ENCODE measurements at regions not wholly inside any gene's neighbourhood (a gene's known extent, or its start where the extent isn't known, plus 50 kb on each side); places are given as distances from the start of the nearest gene placed in this dataset.

GRCh38 chr9:102461156-102461819 lies 533.8 kb upstream of the CYLC2 start:
- Histone ChIP-seq H3K27ac (no peak overlapping the region), H3K36me3 (no peaks in the 10 kb centered on the region), H3K9me3 (no peaks in the 10 kb centered on the region), H3K4me1 (no peaks in the 10 kb centered on the region), H3K4me3 (replicated peaks in 1 of 3) (no peak overlapping the region), H3K27me3 (no peaks in the 10 kb centered on the region)
- DNase-seq = no peak
- WGBS, 2 donors = 87 to 93% methylated on average over 2 of the region's 2 CpGs
- intact Hi-C loops (cut with DNase I) = no loop called here
- no peak for TF ChIP-seq CTCF (IDR thresholded peaks at IDR 0.05)
- TF ChIP-seq POLR2A (IDR thresholded peaks at IDR 0.05) = no peak

- 71 to 85% methylated on average over 1 of the region's 1 CpG for whole genome bisulfite sequencing, 2 donors
These were observed 535.3 kb upstream of the CYLC2 start for GRCh38 chr9:102459828-102460227.

GRCh38 chr9:102456562-102456961 lies 538.6 kb upstream of the CYLC2 start:
- H3K27me3 ChIP-seq = no peaks in the 10 kb centered on the region
- TF ChIP-seq CTCF (IDR thresholded peaks at IDR 0.05) (no peak), POLR2A (IDR thresholded peaks at IDR 0.05) (no peak)
- no peaks in the 10 kb centered on the region for H3K36me3 ChIP-seq
- no peaks in the 10 kb centered on the region for H3K4me1 ChIP-seq
- H3K4me3 ChIP-seq (replicated peaks in 1 of 3) = no peak overlapping the region
- H3K27ac ChIP-seq = no peak overlapping the region
- no peaks in the 10 kb centered on the region for H3K9me3 ChIP-seq
- DNase-seq = no peak
- WGBS, 2 donors = 85 to 89% methylated on average over 1 of the region's 1 CpG
- intact Hi-C loops (cut with DNase I) = no loop called here

More at GRCh38 chr9:102459828-102460227, 535.3 kb upstream of the CYLC2 start:
- Histone ChIP-seq H3K9me3 (no peaks in the 10 kb centered on the region), H3K36me3 (no peaks in the 10 kb centered on the region), H3K27me3 (no peaks in the 10 kb centered on the region), H3K4me1 (no peaks in the 10 kb centered on the region), H3K4me3 (replicated peaks in 1 of 3) (no peak overlapping the region), H3K27ac (no peak overlapping the region)
- intact Hi-C loops (cut with DNase I) = no loop called here
- no peak for DNase-seq
- TF ChIP-seq POLR2A (IDR thresholded peaks at IDR 0.05) (no peak), CTCF (IDR thresholded peaks at IDR 0.05) (no peak)

GRCh38 chr9:102445906-102446305 lies 549.2 kb upstream of the CYLC2 start:
- Histone ChIP-seq H3K9me3 (no peaks in the 10 kb centered on the region), H3K27ac (no peak overlapping the region), H3K36me3 (no peaks in the 10 kb centered on the region), H3K4me1 (no peaks in the 10 kb centered on the region), H3K4me3 (replicated peaks in 1 of 3) (no peak overlapping the region), H3K27me3 (no peaks in the 10 kb centered on the region)
- intact Hi-C loops (cut with DNase I) = no loop called here
- DNase-seq = no peak
- TF ChIP-seq POLR2A (IDR thresholded peaks at IDR 0.05) = no peak
- TF ChIP-seq CTCF (IDR thresholded peaks at IDR 0.05) = no peak
- WGBS, 2 donors = 67 to 88% methylated on average over 1 of the region's 1 CpG

- Histone ChIP-seq H3K36me3 (no peaks in the 10 kb centered on the region), H3K27me3 (no peaks in the 10 kb centered on the region), H3K9me3 (no peaks in the 10 kb centered on the region), H3K4me1 (no peaks in the 10 kb centered on the region), H3K27ac (no peak overlapping the region), H3K4me3 (replicated peaks in 1 of 3) (no peak overlapping the region)
- WGBS, 2 donors = 88 to 93% methylated on average over 1 of the region's 1 CpG
- no peak for DNase-seq
- no peak for TF ChIP-seq CTCF (IDR thresholded peaks at IDR 0.05)
- no peak for TF ChIP-seq POLR2A (IDR thresholded peaks at IDR 0.05)
- intact Hi-C loops (cut with DNase I) = no loop called here
These were observed 549.9 kb upstream of the CYLC2 start for GRCh38 chr9:102445181-102445747.

Measured in thyroid gland (tissue), 4 donors.